Lower leg skin (tissue), 3 donors: ENCODE measurements at regions not wholly inside any gene's neighbourhood (a gene's known extent, or its start where the extent isn't known, plus 50 kb on each side); places are given as distances from the start of the nearest gene placed in this dataset.

Source experiments
- CTCF ChIP-seq, 3 donors: fragments of 450-650 bp; IDR thresholded peaks; one replicate each; pipeline ENCODE4 v1.5.1; 2016; ENCODE audit warnings: antibody characterized with exemption in 3 of 3, mild to moderate bottlenecking in 3 of 3, moderate library complexity in 2 of 3
- POLR2A ChIP-seq, 2 donors: fragments of 450-650 bp; IDR thresholded peaks; one replicate each; pipeline ENCODE4 v1.6.1; 2016 to 2017; ENCODE audit warnings: antibody characterized with exemption in 2 of 2, mild to moderate bottlenecking in 1 of 2, moderate library complexity in 1 of 2

- TF ChIP-seq CTCF (IDR thresholded peaks at IDR 0.05) (no peak), POLR2A (IDR thresholded peaks at IDR 0.05) (no peak)
These were observed 59.4 kb upstream of the SYNE2 start for GRCh38 chr14:63793376-63793775.
